Stimulated activated CD4-positive, alpha-beta T cell treated with anti-CD3 and anti-CD28 coated beads, Interleukin-12 subunit alpha, Interleukin-12 subunit beta, amount 100 ng/mL, for 24 hours (primary cell): ENCODE measurements at regions not wholly inside any gene's neighbourhood (a gene's known extent, or its start where the extent isn't known, plus 50 kb on each side); places are given as distances from the start of the nearest gene placed in this dataset.
"Not testable (repeated sequence)": the region's sequence is repeated elsewhere in the genome, so short reads cannot be mapped to it uniquely, and the experiment has no call there.

ENCODE experiments used
- DNase-seq, 2 experiments: peaks; one replicate each; pipeline ENCODE4 v3.0.0-alpha.2; 2020; ENCODE audit warnings: low read depth in 2 of 2

DNA sequence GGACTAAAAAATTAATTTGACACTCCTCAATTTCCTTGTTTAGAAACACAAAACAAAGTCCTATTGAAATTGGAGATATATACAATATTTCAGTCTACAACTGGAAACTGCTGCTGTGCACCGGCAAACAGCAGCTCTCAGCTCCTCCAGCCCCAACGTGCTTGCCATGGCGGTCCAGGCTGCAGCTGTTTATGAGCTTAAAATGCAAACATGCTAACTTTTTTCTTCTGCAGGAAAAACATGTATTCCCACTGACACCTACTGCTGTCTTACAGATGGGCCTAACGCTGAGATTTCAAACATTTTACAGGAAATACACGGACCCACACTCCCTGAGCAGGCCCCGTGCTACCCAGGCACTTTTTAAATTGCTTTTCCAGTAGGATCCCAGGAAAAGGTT is 195.5 kb downstream of the BCL11A start:
- no peak for DNase-seq

DNA sequence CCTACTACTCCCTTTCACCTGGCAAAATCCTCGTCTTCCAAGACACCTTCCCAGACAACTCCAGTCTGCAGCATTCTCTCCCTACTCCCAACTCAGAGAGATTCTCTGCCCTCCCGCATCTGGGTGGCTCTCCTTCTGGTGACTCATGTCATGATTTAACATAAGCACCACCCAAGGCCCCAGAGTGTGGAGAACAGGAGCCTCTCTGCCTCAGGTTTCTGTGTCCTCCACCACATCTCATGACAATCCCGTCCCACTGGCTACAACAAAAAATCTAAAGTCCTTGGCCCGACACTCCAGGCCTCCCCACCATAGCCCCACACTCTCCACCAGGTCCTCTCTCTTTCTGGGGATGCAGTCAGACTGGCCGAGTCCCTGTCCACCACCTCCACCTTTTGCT is 197.1 kb downstream of the BCL11A start:
- DNase-seq: no peak

DNA sequence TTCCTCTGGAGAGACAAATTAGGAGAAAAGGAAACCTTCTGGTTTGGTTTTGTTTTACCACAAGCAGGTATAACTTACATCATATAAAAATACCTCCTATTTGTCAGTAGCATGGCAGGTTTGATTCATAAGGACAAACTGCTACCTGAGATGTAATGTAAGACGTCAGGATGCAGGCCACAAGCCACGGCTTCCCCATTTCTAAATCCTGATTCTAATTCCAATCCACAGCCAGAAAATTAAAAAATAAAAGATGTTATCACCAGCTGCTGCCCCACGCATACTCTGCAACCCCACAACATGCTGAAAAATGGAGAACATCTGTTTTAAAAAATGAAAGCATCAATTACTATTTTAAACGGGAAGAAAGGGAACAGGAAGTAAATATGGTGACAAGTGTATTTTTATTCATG is 197.6 kb downstream of the BCL11A start:
- DNase-seq: no peak

DNA sequence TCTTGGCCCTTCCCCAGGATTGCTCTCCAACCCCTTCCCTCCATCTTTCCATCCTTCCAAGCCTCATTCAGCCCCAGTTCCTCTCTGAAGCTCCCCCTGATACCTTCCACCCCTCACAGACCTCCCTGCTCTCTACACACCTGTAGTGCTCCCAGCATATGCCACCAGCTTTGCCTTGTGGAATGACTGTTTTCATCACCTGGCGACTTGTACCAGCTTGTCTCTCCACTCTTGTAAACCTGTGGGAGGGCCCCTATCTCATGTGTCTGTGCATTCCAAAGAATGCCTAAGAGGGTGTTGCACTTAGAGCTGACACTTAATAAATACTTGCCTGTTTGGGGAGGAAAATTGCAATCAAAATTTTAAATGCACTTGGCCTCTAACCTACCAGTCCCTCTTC is 198.7 kb downstream of the BCL11A start:
- DNase-seq: no peak

DNA sequence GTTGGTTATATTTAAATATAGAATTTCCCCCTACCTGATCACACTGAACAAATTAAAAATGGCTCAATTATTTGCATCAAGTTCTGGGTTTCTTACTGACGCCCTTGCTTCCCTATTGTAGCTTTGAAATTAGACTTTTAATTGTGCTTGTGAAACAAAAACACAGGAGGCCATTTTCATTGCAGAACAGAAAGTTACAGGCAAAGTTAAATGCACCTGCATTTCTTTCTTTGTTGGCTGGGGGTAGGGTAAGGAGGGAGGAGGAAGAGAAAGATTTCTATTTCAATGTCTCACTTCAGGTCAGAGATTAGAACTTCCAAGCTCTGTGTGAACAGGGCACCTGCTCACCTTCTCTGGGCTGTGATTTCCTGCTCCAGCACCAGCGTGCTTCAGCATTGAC is 199.6 kb downstream of the BCL11A start:
- no peak for DNase-seq

DNA sequence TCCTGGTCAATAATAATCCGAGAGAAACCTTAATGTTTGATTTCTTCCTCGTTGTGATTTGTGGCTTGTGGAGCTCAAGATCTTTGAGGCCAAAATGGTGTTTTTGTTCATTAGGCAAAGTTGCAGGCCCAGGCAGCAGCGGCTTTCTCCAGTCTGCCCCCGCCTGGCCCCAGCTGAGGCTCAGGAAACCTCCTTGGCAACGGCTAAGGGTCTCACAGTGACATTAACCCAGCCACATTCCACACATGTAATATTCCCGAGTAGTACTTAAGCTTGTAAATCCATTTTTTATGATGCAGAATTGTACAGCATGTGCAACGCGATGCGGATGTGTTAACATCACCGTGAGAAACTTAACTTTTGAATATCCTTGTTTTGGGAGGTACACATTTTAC is 200.1 kb downstream of the BCL11A start:
- DNase-seq: no peak

DNA sequence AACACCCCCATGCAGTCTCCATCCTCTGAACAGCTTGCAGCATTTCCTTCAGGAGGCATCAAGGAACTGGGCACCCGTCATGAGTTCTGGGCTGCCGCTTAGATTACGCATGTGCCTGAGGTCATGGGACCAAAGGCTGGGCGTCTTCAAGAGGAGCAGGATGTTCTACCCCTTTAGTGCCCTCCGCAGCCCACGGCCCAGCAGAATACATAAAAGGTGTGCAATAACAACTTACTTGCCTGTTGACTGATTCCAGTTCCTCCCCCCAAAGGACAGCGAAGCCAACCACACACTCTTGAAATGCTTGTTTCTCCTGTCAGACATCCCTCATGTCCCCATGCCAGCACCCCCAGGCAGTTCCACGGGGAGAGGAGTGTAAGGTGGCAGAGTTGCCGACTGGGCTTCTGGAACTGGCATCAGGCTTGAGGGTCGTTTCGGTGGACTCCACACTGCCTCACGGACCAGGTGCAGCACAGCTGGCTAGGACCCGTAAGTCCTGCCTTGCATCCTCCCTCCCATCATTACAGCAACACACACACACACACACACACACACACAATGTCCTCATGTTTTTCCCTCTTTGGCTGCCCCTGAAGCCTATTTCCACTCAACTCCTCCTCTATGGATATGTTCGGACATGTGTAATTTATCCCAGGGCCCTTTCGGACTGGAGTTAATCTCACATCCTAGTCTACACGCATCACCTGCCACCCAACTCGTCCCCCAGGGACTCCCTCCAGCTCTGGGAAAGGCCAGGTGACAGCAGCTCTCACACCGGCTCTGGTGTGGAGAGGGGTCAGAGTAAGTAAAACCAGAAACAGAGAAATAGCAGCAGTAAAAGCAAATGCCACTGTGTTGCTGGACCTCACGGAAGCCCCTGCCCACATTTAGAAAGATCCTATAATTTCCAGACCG is 200.7 kb downstream of the BCL11A start:
- no peak for DNase-seq

DNA sequence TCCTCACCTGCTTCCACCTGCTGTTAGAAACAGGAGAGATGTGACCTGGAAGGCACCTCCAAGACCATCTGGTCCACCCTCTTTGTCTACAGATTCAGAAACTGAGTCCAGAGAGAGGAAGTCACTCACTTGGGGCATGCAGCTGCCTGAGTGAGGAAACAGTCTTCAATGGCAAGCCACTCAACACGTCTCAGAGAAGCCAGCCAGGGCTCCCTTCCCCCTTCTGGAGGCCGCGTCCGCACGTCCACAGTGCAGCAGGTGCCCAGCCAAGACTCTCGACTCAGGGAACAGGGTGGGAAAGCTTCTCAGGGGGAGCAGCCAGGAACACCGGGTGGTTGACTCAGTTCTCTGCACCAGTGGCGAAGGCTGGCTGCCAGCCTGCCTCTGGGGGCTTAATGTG is 201.7 kb downstream of the BCL11A start:
- no peak for DNase-seq

DNA sequence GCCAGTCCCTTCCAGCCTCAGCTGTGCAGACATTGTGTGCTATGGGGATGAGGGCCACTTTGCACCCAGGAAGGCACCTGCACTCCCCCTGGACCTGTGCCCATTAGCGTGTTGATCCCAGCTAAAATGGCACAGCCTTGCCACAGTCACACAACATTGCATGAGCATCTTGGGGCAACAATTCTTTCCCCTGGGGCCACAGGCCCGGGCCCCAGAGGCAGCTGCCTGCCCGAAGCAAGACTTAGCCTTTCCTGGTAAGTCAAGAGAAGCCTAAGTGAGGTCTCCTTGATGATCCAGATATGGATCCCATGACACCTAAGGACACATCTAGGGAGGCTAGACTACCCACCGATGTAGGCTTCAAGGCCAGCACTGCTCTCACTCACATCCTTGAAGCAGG is 202.1 kb downstream of the BCL11A start:
- DNase-seq: no peak

DNA sequence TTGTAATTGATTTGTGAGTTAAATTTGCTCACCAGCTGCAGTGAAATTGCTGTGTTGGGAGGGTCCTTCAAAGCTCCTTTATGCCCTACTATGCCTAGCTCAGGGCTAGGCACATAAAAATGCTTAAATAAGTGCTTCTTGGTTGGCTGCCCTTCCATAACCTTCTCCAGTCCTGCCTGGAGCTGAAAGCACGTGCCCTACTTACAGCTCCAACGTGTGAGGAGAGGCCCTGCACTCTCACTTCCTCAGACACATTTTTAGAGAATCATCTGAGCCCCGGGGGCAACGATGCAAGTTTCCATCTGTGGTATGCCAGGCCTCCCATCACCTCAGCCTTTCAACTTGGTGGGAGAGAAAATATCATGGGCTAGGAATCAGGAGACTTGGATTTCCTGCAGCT is 202.7 kb downstream of the BCL11A start:
- DNase-seq: no peak

DNA sequence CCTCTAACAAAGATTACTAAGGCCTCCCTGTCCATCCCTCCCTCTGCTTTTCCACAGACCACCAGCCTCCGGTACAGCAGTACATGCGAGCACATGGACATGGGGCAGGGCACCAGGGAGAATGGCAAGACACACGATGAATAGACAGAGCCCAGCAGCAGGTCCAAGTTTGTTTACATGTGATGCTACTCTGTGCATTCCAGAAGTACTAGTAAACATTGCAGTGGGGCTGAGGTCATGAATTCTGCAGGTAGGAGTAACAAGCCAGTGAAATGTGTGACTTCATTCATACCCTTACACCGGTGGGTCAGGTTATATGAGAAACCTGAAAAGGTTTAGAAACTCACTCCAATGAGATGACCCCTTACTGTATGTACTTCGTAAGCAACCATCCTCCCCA is 205.7 kb downstream of the BCL11A start:
- no peak for DNase-seq

DNA sequence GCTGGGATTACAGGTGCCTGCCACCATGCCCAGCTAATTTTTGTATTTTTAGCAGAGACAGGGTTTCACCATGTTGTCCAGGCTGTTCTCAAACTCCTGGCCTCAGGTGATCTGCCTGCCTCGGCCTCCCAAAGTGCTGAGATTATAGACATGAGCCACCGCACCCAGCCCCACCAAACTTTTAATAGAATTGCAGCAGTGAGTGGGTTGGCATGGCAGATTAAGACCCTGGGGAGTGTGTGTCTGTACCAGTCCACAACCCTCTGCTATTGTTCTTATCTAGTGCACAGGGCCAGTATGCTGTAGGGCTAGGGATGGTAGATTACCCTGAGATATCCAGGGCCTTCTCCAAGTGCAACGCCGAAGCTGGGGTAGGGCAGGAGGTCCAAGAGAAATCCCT is 211.0 kb downstream of the BCL11A start:
- not testable (repeated sequence) for DNase-seq

DNA sequence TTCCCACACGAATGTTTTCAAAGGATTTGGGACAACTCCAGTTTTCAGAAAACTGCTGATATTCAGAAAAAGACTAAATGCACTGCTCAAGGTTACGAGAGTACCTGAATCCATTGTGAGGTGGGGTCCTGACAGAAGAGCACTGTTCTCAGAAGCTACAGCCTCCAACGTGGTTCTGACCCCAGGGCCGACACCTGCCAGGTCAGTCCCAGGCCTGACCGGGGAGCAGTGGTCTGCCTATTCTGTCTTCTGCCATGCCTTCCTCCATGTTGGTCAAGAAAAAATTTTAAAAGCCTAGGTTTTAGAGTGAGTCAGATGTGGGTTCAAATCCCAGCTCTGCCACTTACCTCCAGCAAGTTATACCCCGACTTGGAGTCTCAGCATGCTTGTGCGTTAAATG is 212.3 kb downstream of the BCL11A start:
- DNase-seq: no peak

DNA sequence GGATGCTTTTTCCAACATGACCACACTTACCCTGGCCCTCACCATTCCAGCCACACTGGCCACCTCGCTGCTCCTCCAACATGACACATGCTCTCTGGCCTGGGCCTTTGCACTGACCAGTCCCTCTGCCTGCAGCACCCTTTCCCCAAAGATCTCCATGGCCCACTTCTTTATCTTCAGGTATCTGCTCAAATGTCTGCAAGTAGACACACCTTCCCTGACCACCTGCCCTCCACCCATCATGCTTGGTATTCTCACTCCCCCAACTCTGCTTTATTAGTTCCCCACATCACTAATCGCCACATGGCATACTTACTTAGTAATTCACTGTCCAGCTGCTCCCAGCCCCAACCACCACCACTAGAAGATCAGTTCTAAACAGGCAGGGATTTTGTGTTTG is 214.2 kb downstream of the BCL11A start:
- DNase-seq: no peak

DNA sequence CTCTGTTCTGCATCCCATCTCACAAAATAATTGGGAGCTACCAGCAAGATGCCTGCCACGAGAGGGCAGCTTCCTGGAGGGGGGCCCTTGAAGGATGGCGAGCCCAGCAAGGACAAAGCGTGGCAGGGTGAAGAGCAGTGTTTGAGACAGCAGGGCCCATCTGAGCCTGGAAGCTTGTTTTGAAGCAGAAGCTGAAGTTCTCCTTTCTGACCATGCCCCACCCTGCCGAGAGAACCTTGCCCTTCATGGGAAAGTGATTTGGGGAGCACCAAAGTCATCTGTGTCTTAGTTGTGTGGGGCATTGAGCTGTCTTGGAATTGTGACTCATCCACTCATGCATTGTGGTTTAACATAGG is 216.3 kb downstream of the BCL11A start:
- DNase-seq: no peak

DNA sequence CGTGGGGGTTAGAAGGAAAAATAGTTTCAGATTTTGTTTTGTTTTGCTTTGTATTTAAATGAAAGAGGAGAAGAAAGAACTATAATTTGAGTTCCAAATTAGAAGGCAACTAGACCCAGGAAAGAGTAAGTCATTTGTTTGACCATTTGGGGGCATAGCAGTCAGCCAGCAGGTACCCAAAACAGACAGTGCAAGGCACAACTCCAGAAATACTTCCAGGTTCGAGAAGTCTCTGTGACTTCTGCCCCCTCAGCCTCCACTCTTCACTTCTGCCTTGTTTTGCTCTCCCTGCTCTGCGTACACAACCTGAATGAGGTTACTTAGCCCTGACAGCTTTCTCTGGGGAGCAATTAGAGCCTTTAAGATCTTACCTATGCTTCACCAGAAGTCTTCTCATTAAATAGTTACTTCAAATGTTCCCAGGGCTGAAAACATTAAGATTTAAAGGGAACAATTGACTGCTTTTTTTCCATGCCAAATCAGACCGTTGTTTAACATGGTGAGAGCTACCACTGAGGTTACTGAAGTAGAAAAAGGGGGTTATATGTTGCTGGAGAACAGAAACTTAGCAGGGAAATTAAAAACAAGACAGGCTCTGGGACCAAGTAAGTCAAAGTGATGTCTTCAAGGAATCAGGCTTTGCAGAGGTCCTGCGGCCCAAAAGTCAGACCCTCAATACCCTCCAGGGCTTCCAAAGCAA is 216.9 kb downstream of the BCL11A start:
- no peak for DNase-seq

DNA sequence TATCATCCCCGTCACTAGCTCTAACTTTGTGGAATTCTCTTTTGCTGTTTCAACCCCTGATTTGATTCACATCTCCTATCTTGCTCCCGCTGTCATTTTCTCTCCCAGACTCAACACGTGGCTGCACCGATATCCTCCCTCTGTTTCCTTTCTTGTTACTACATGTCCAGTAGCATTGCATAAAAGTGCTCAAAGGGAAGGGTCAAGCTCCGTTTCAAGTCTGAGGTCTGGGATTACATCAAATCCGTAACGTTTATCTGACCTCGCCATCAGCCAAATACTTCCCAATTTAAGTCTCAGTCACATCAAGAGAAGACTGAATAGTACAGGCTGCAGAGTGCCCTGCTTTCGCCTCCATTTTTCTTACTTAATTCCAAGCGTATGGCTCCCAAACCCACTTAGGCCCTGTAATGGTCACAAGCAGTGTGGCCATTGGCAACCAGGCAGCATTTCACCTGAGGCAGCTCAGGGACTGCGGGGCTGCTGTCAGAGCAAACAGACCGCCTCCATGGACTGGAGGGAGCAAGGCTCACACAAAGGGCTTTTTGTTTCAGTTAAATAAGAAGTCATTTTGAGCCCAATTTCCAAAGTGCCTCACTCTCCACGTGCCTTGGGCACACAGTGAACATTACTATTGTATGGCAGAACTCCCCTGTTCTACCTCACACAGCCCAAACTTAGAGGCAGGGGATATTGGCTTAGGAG is 217.8 kb downstream of the BCL11A start:
- DNase-seq: no peak

DNA sequence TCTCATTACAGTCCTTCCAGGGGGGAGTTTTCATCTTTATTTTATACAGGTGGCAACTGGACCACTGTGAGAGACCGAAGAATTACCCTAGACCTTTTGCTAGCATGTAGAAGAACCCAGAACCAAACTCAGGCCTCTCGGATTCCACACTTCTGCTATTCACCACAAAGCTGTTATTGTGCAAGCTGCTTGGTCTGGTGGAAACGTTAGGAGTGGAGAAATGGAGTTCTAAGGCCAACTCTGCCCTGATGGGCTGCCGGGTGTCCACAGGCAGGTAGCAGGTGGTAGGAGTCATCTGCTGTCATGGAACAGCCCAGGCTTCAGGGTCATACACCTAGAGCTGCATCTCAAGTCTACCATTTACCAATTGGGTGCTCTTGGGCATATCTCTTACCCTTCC is 218.8 kb downstream of the BCL11A start:
- DNase-seq: no peak

DNA sequence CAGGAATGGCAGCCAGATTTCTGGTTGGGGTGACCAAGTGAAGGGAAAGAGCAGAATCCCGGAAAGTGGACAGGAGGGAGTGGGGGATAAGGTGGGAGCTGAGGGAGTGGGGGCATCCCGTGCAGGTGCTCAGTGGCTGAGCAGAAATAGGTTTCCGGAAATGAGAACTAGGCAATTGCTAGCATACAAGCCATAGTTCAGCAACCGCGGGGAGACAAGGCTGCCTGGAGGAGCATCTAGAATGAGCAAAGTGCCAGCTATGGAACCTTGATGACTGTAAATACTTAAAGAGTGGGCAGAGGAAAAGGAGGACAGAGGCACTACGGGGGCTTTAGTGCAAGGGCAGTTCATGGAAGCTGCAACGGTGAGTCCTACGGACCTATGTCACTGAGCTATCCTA is 220.2 kb downstream of the BCL11A start:
- no peak for DNase-seq

DNA sequence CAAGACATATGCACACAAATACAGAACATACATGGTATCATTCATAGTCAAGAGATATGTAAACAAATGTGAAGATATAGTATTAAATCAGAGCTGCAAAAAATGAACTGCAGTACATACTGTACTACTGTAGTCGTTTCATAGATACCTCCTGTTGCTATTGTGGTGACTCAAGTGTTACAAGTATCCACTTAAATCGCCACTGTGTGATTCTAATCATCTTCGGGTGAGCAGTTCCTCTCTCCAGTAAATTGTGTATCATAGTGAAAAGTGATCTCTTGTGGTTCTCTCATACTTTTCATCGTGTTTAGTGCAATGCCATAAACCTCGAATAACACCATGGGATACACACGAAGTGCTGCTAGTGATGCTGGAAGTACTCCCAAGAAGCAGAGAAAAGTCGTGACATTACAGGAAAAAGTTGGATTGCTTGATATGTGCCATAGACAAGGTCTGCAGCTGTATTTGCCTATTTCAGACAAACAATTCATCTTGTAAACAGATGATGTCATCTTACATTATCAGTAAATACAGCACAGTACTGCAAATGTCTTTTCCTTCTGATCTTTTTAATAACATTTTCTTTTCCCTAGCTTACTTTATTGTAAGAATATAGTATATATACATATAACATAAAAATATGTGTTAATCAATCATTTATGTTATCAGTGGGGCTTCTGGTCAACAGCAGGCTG is 222.2 kb downstream of the BCL11A start:
- no peak for DNase-seq

DNA sequence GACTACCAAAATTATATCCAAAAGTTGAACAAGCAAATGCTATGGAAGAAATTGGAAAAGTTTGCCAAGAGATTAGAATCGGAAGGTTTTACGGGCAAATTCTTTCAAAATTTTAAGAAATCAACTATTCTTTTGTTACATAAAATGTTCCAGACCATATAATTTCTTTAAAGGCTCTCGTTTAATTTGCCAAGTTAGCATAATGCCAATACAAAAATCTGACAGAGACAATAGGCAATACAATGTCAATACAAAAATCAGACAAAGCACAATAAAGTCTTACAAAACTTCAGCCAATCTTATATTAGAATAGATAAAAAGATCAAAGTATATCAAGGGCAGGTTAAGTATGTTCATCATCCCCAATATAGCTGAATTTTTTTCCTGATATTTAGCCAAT is 224.2 kb downstream of the BCL11A start:
- no peak for DNase-seq

DNA sequence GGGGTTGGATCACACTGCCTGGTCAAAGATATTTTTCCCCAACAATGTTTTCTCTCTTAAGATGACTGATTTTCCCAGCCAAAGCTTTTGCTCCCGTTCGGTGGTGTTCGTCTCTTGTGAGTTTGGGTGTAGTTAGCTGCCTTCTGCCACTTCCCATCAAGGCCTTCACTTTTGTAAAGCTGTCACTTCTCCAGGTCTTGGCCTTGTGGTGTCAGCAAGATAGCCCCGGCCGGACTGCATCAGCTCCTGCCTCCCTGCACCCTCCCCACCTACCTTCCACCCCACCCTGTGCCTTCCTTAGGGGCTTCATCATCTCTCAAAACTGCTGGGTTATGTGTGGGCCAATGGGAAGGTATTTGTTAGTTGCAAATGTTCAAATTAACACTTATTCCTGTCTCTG is 228.9 kb downstream of the BCL11A start:
- DNase-seq: no peak
